HCT116 (cell line): ENCODE measurements at regions not wholly inside any gene's neighbourhood (a gene's known extent, or its start where the extent isn't known, plus 50 kb on each side); places are given as distances from the start of the nearest gene placed in this dataset.

Source experiments
- ATAC-seq: fragments of 200-7000 bp; cut with Tn5 transposase; 2 replicates; pipeline ENCODE4 v1.9.1; 2020; ENCODE audit warnings: mild to moderate bottlenecking, moderate library complexity
- BruUV-seq: library from RNA; stranded (reverse); fragments of 400-500 nt; replicated peaks from 2 replicates; lab custom pipeline; 2021; lab: Mats Ljungman, UMichigan
- CTCF ChIA-PET: fragments of 300-600 bp; sonication (Branson Sonifier 250); formaldehyde crosslinking; loops from one replicate; lab custom pipeline; 2021; ENCODE audit warnings: antibody characterized with exemption; lab: Charles Lee
- POLR2A ChIA-PET: fragments of 300-600, 350-600 bp; sonication (Branson Sonifier 250); formaldehyde crosslinking; loops from one replicate; lab custom pipeline; 2021; ENCODE audit warnings: antibody characterized with exemption; lab: Charles Lee
- RAD21 ChIA-PET, 2 experiments: fragments of 300-600 bp; sonication (Branson Sonifier 250); formaldehyde crosslinking; loops; one replicate each; lab custom pipeline; 2023; ENCODE audit warnings: low total read pairs in 2 of 2; ENCODE audit not compliant: uncharacterized antibody in 2 of 2, unreplicated experiment in 2 of 2, low non-redundant PET in 1 of 2; lab: Charles Lee
- DNase-seq: peaks from one replicate; pipeline ENCODE4 v3.0.0-alpha.2; 2010; ENCODE audit warnings: low read depth, low spot score
- H2AFZ ChIP-seq: fragments of 200-600 bp; shearing (Covaris generic), sonication (generic); 2 replicates; pipeline ENCODE4 v1.6.1; 2017; ENCODE audit warnings: low read depth, mixed run types, mixed read lengths, antibody characterized with exemption, low read length; ENCODE audit not compliant: poor library complexity, severe bottlenecking
- H3K27ac ChIP-seq: 2 replicates; pipeline ENCODE4 v1.5.1; 2012; ENCODE audit warnings: low read depth, low read length
- H3K27me3 ChIP-seq: fragments of 200-600 bp; sonication (generic); 2 replicates; pipeline ENCODE4 v1.6.1; 2016; ENCODE audit warnings: mixed run types, low read length, mixed read lengths; ENCODE audit not compliant: insufficient read depth
- H3K36me3 ChIP-seq, 2 experiments: fragments of 200-500 bp in 1 of 2; fragments of 200-600 bp in 1 of 2; sonication (Bioruptor generic) in 1 of 2; sonication (generic) in 1 of 2; 2 replicates each; pipeline versions ENCODE4 v1.5.1 to v1.6.1; 2014 to 2016; ENCODE audit warnings: low read length in 2 of 2, inconsistent platforms in 1 of 2, mixed read lengths in 1 of 2, mixed run types in 1 of 2; ENCODE audit not compliant: insufficient read depth in 2 of 2, control insufficient read depth in 1 of 2
- H3K4me1 ChIP-seq, 2 experiments: fragments of 200-600 bp in 1 of 2; sonication (generic) in 1 of 2; 2 replicates each; pipeline versions ENCODE4 v1.5.1 to v1.6.1; 2012 to 2017; ENCODE audit warnings: low read length in 2 of 2, inconsistent platforms in 1 of 2, mild to moderate bottlenecking in 1 of 2, mixed read lengths in 1 of 2, mixed run types in 1 of 2, moderate library complexity in 1 of 2; ENCODE audit not compliant: insufficient read depth in 2 of 2, control insufficient read depth in 1 of 2
- H3K4me2 ChIP-seq: fragments of 200-600 bp; sonication (generic); 2 replicates; pipeline ENCODE4 v1.6.1; 2017; ENCODE audit warnings: mixed run types, low read length, mixed read lengths
- H3K4me3 ChIP-seq, 2 experiments: fragments of 200-600 bp in 1 of 2; sonication (generic) in 1 of 2; replicated peaks in 1 of 2; 2 replicates each; pipeline ENCODE4 v1.5.1; 2011 to 2016; ENCODE audit warnings: low read length in 2 of 2, control low read depth in 1 of 2, low read depth in 1 of 2, mild to moderate bottlenecking in 1 of 2, mixed read lengths in 1 of 2, mixed run types in 1 of 2
- H3K79me2 ChIP-seq: fragments of 200-600 bp; sonication (generic); 2 replicates; pipeline ENCODE4 v1.6.1; 2017; ENCODE audit warnings: mild to moderate bottlenecking, mixed run types, low read length, moderate library complexity, mixed read lengths; ENCODE audit not compliant: insufficient read depth
- H3K9ac ChIP-seq: fragments of 200-600 bp; sonication (generic); 2 replicates; pipeline ENCODE4 v1.6.1; 2016; ENCODE audit warnings: low read length, mixed read lengths
- H3K9me2 ChIP-seq: fragments of 200-600 bp; sonication (generic), shearing (Covaris generic); 2 replicates; pipeline ENCODE4 v1.6.1; 2017; ENCODE audit warnings: mixed run types, mild to moderate bottlenecking, moderate library complexity; ENCODE audit not compliant: insufficient read depth
- H3K9me3 ChIP-seq, 2 experiments: fragments of 200-500 bp in 1 of 2; fragments of 200-600 bp in 1 of 2; sonication (Bioruptor generic) in 1 of 2; sonication (generic) in 1 of 2; 2 replicates each; pipeline ENCODE4 v1.6.1; 2014 to 2017; ENCODE audit warnings: low read length in 2 of 2, mixed read lengths in 2 of 2, inconsistent platforms in 1 of 2, low read depth in 1 of 2, mild to moderate bottlenecking in 1 of 2, mixed run types in 1 of 2, moderate library complexity in 1 of 2; ENCODE audit not compliant: control insufficient read depth in 1 of 2, insufficient read depth in 1 of 2
- H4K20me1 ChIP-seq: fragments of 200-600 bp; sonication (generic), shearing (Covaris generic); 2 replicates; pipeline ENCODE4 v1.6.1; 2017; ENCODE audit warnings: mixed run types, mild to moderate bottlenecking, moderate library complexity; ENCODE audit not compliant: insufficient read depth
- ATF3 ChIP-seq: IDR thresholded peaks from 2 replicates; pipeline ENCODE4 v1.6.1; 2012
- CBX3 ChIP-seq: IDR thresholded peaks from 2 replicates; pipeline ENCODE4 v1.6.1; 2012; ENCODE audit warnings: low read depth
- EGR1 ChIP-seq: IDR thresholded peaks from 2 replicates; pipeline ENCODE4 v1.6.1; 2012; ENCODE audit warnings: low read depth
- ELF1 ChIP-seq: IDR thresholded peaks from 2 replicates; pipeline ENCODE4 v1.6.1; 2012; ENCODE audit warnings: low read depth, borderline replicate concordance
- EZH2 ChIP-seq: fragments of 200-600 bp; sonication (generic); IDR thresholded peaks from 2 replicates; pipeline ENCODE4 v1.6.1; 2017; ENCODE audit warnings: antibody characterized with exemption, mixed run types
- POLR2A ChIP-seq: IDR thresholded peaks from 2 replicates; pipeline ENCODE4 v1.7.0; 2011; ENCODE audit warnings: borderline replicate concordance; ENCODE audit not compliant: insufficient read depth, insufficient read length; ENCODE audit errors: extremely low read depth
- SIN3A ChIP-seq: IDR thresholded peaks from 2 replicates; pipeline ENCODE4 v1.6.1; 2012; ENCODE audit warnings: low read depth
- SRF ChIP-seq: IDR thresholded peaks from 2 replicates; pipeline ENCODE4 v1.6.1; 2012; ENCODE audit warnings: low read depth
- TCF7L2 ChIP-seq: IDR thresholded peaks from 2 replicates; pipeline ENCODE4 v1.7.0; 2011; ENCODE audit warnings: borderline replicate concordance, inconsistent platforms; ENCODE audit not compliant: insufficient read depth, insufficient read length; ENCODE audit errors: extremely low read depth
- YY1 ChIP-seq: IDR thresholded peaks from 2 replicates; pipeline ENCODE4 v1.6.1; 2011; ENCODE audit warnings: low read length, low read depth, moderate library complexity, mild to moderate bottlenecking; ENCODE audit not compliant: insufficient replicate concordance; ENCODE audit errors: extremely low read depth
- intact Hi-C: fragments of 100-400 bp; cut with micrococcal nuclease; formaldehyde crosslinking; loops from 2 replicates; pipeline ENCODE4 v1.10.0; 2022
- TF ChIP-seq, protein P1 (sequence below): IDR thresholded peaks from 2 replicates; pipeline ENCODE4 v1.6.1; 2012; ENCODE audit warnings: low read depth
- TF ChIP-seq, protein P2 (sequence below): IDR thresholded peaks from 2 replicates; pipeline ENCODE4 v1.6.1; 2011; ENCODE audit warnings: mild to moderate bottlenecking, low read length, moderate library complexity; ENCODE audit not compliant: insufficient replicate concordance; ENCODE audit errors: extremely low read depth
- TF ChIP-seq, protein P3 (sequence below): IDR thresholded peaks from 2 replicates; pipeline ENCODE4 v1.6.1; 2012

GRCh38 chr10:21052709-21053104 lies 155.6 kb upstream of the NEBL start:
- POLR2A ChIA-PET: no interaction called here
- no peaks in the 10 kb centered on the region for H3K9me2 ChIP-seq
- no peak overlapping the region for H3K4me3 ChIP-seq
- no peaks in the 10 kb centered on the region for H3K27me3 ChIP-seq
- DNase-seq (no peak), ATAC-seq (no peak)
- no peaks in the 10 kb centered on the region for H3K36me3 ChIP-seq
- CTCF ChIA-PET: no interaction called here
- no peaks in the 10 kb centered on the region for H3K79me2 ChIP-seq
- no peaks in the 10 kb centered on the region for H3K4me1 ChIP-seq
- H3K27ac ChIP-seq: no peak overlapping the region
- RAD21 ChIA-PET: no interaction called here
- no peak overlapping the region for H3K4me2 ChIP-seq
- no peak overlapping the region for H2AFZ ChIP-seq
- H4K20me1 ChIP-seq: no peaks in the 10 kb centered on the region
- H3K9me3 ChIP-seq: peaks cover 0 to 4% of the 10 kb centered on the region in 2 experiments; a peak in 1 of 4 replicates
- no TSS peak for BruUV-seq
- TF ChIP-seq ELF1 (no peak), EGR1 (no peak), SIN3A (no peak), ATF3 (no peak), TCF7L2 (no peak), POLR2A (no peak), SRF (no peak), CBX3 (no peak), YY1 (no peak), EZH2 (no peak)
- TF ChIP-seq, protein P1, sequence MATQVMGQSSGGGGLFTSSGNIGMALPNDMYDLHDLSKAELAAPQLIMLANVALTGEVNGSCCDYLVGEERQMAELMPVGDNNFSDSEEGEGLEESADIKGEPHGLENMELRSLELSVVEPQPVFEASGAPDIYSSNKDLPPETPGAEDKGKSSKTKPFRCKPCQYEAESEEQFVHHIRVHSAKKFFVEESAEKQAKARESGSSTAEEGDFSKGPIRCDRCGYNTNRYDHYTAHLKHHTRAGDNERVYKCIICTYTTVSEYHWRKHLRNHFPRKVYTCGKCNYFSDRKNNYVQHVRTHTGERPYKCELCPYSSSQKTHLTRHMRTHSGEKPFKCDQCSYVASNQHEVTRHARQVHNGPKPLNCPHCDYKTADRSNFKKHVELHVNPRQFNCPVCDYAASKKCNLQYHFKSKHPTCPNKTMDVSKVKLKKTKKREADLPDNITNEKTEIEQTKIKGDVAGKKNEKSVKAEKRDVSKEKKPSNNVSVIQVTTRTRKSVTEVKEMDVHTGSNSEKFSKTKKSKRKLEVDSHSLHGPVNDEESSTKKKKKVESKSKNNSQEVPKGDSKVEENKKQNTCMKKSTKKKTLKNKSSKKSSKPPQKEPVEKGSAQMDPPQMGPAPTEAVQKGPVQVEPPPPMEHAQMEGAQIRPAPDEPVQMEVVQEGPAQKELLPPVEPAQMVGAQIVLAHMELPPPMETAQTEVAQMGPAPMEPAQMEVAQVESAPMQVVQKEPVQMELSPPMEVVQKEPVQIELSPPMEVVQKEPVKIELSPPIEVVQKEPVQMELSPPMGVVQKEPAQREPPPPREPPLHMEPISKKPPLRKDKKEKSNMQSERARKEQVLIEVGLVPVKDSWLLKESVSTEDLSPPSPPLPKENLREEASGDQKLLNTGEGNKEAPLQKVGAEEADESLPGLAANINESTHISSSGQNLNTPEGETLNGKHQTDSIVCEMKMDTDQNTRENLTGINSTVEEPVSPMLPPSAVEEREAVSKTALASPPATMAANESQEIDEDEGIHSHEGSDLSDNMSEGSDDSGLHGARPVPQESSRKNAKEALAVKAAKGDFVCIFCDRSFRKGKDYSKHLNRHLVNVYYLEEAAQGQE: no peak
- TF ChIP-seq, protein P2, sequence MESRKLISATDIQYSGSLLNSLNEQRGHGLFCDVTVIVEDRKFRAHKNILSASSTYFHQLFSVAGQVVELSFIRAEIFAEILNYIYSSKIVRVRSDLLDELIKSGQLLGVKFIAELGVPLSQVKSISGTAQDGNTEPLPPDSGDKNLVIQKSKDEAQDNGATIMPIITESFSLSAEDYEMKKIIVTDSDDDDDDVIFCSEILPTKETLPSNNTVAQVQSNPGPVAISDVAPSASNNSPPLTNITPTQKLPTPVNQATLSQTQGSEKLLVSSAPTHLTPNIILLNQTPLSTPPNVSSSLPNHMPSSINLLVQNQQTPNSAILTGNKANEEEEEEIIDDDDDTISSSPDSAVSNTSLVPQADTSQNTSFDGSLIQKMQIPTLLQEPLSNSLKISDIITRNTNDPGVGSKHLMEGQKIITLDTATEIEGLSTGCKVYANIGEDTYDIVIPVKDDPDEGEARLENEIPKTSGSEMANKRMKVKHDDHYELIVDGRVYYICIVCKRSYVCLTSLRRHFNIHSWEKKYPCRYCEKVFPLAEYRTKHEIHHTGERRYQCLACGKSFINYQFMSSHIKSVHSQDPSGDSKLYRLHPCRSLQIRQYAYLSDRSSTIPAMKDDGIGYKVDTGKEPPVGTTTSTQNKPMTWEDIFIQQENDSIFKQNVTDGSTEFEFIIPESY: no peak
- TF ChIP-seq, protein P3, sequence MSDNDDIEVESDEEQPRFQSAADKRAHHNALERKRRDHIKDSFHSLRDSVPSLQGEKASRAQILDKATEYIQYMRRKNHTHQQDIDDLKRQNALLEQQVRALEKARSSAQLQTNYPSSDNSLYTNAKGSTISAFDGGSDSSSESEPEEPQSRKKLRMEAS: no peak
- intact Hi-C loops: no loop called here
- H3K9ac ChIP-seq: no peak overlapping the region
